MM.1S (cell line): ENCODE measurements at regions not wholly inside any gene's neighbourhood (a gene's known extent, or its start where the extent isn't known, plus 50 kb on each side); places are given as distances from the start of the nearest gene placed in this dataset.
"Not testable (repeated sequence)": the region's sequence is repeated elsewhere in the genome, so short reads cannot be mapped to it uniquely, and the experiment has no call there.

Experiments
- DNase-seq: peaks from one replicate; pipeline ENCODE4 v3.0.0-alpha.2; 2015
- H2AFZ ChIP-seq: fragments of 300-600 bp; sonication (generic); 2 replicates; pipeline ENCODE4 v1.6.0; 2016; ENCODE audit warnings: antibody characterized with exemption, low read length
- H3F3A ChIP-seq: fragments of 300-600 bp; sonication (generic); 2 replicates; pipeline ENCODE4 v1.6.1; 2016; ENCODE audit warnings: mild to moderate bottlenecking, antibody characterized with exemption, low read length, moderate library complexity, mixed read lengths; ENCODE audit not compliant: insufficient read depth
- H3K27ac ChIP-seq: fragments of 300-600 bp; sonication (generic); 2 replicates; pipeline ENCODE4 v1.5.1; 2016; ENCODE audit warnings: mild to moderate bottlenecking, low read length
- H3K27me3 ChIP-seq: fragments of 300-600 bp; sonication (generic); replicated peaks from 2 replicates; pipeline ENCODE4 v1.6.0; 2016; ENCODE audit warnings: low read length; ENCODE audit not compliant: insufficient read depth
- H3K36me3 ChIP-seq: fragments of 300-600 bp; sonication (generic); replicated peaks from 2 replicates; pipeline ENCODE4 v1.6.1; 2016; ENCODE audit warnings: mild to moderate bottlenecking, low read length, mixed read lengths; ENCODE audit not compliant: insufficient read depth
- H3K4me1 ChIP-seq: fragments of 300-600 bp; sonication (generic); 2 replicates; pipeline ENCODE4 v1.6.1; 2016; ENCODE audit warnings: low read length, mixed read lengths
- H3K4me2 ChIP-seq: fragments of 300-600 bp; sonication (generic); 2 replicates; pipeline ENCODE4 v1.6.0; 2016; ENCODE audit warnings: low read depth, low read length
- H3K4me3 ChIP-seq: fragments of 300-600 bp; sonication (generic); 2 replicates; pipeline ENCODE4 v1.5.1; 2016; ENCODE audit warnings: low read length, mixed read lengths
- H3K79me2 ChIP-seq: fragments of 300-600 bp; sonication (generic); 2 replicates; pipeline ENCODE4 v1.6.1; 2016; ENCODE audit warnings: mixed run types, low read length, mixed read lengths
- H3K9ac ChIP-seq: fragments of 300-600 bp; sonication (generic); 2 replicates; pipeline ENCODE4 v1.6.1; 2016; ENCODE audit warnings: low read length, mixed read lengths
- H3K9me2 ChIP-seq: fragments of 300-600 bp; sonication (generic); replicated peaks from 2 replicates; pipeline ENCODE4 v1.6.1; 2016; ENCODE audit warnings: mild to moderate bottlenecking, low read length, mixed read lengths; ENCODE audit not compliant: insufficient read depth
- H3K9me3 ChIP-seq: fragments of 300-600 bp; sonication (generic); replicated peaks from 2 replicates; pipeline ENCODE4 v1.6.1; 2016; ENCODE audit warnings: mild to moderate bottlenecking, low read length, mixed read lengths; ENCODE audit not compliant: insufficient read depth
- H4K20me1 ChIP-seq: fragments of 300-600 bp; sonication (generic); 2 replicates; pipeline ENCODE4 v1.6.1; 2016; ENCODE audit warnings: mild to moderate bottlenecking, low read length, moderate library complexity, mixed read lengths; ENCODE audit not compliant: insufficient read depth
- CTCF ChIP-seq: fragments of 300-600 bp; sonication (generic); IDR thresholded peaks from 2 replicates; pipeline ENCODE4 v1.5.1; 2016; ENCODE audit warnings: antibody characterized with exemption, low read length, mixed read lengths
- EZH2 ChIP-seq: fragments of 300-600 bp; sonication (generic); optimal IDR thresholded peaks from 2 replicates; pipeline ENCODE3; 2017; ENCODE audit warnings: low read depth, mild to moderate bottlenecking, antibody characterized with exemption, low read length, mixed read lengths
- EZH2phosphoT487 ChIP-seq: fragments of 300-600 bp; sonication (generic); IDR thresholded peaks from 2 replicates; pipeline ENCODE4 v1.6.1; 2018; ENCODE audit warnings: antibody characterized with exemption, low read length

GRCh38 chr6:56730663-56731529 is 88.2 kb upstream of the DST start:
- no peak overlapping the region for H3K4me2 ChIP-seq
- peaks cover 11% of the 10 kb centered on the region for H3K79me2 ChIP-seq
- H3K27ac ChIP-seq = no peak overlapping the region
- TF ChIP-seq EZH2phosphoT487 = no peak
- TF ChIP-seq EZH2 = no peak
- no peak for TF ChIP-seq CTCF
- H3K9ac ChIP-seq = no peak overlapping the region
- DNase-seq = no peak
- 0 out of 2 replicates have a peak, but pooled peaks cover 3% of the 10 kb centered on the region for H3K4me1 ChIP-seq
- H3K36me3 ChIP-seq = no peaks in the 10 kb centered on the region
- no peaks in the 10 kb centered on the region for H3K9me3 ChIP-seq
- H2AFZ ChIP-seq = no peak overlapping the region
- no peak overlapping the region for H3K4me3 ChIP-seq
- H3K27me3 ChIP-seq = no peaks in the 10 kb centered on the region
- no peaks in the 10 kb centered on the region for H3K9me2 ChIP-seq
- H4K20me1 ChIP-seq = peaks cover 9% of the 10 kb centered on the region; the same call in 1 of the 2 replicates
- H3F3A ChIP-seq = no peaks in the 10 kb centered on the region

- TF ChIP-seq EZH2phosphoT487 (no peak), EZH2 (no peak), CTCF (no peak)
- Histone ChIP-seq H3K79me2 (peaks cover 11% of the 10 kb centered on the region), H3K9me2 (no peaks in the 10 kb centered on the region), H3K27ac (no peak overlapping the region), H2AFZ (no peak overlapping the region), H3K4me1 (0 out of 2 replicates have a peak, but pooled peaks cover 3% of the 10 kb centered on the region), H4K20me1 (peaks cover 9% of the 10 kb centered on the region; the same call in 1 of the 2 replicates), H3K4me2 (no peak overlapping the region), H3K36me3 (no peaks in the 10 kb centered on the region), H3K27me3 (no peaks in the 10 kb centered on the region), H3F3A (no peaks in the 10 kb centered on the region), H3K4me3 (no peak overlapping the region), H3K9ac (no peak overlapping the region), H3K9me3 (no peaks in the 10 kb centered on the region)
- DNase-seq = no peak
Observed at GRCh38 chr6:56729719-56730118, 87.0 kb upstream of the DST start.

GRCh38 chr6:56729166-56729565 is 86.5 kb upstream of the DST start:
- not testable (repeated sequence) for H4K20me1 ChIP-seq, H3K9me3 ChIP-seq, H3K27ac ChIP-seq, DNase-seq, H2AFZ ChIP-seq, H3K27me3 ChIP-seq, H3K9ac ChIP-seq, H3K4me3 ChIP-seq, H3K36me3 ChIP-seq, H3K4me1 ChIP-seq, H3K4me2 ChIP-seq, H3K9me2 ChIP-seq, H3F3A ChIP-seq
- H3K79me2 ChIP-seq = peaks cover 15% of the 10 kb centered on the region
